Liver (tissue), 8 donors: ENCODE measurements at regions not wholly inside any gene's neighbourhood (a gene's known extent, or its start where the extent isn't known, plus 50 kb on each side); places are given as distances from the start of the nearest gene placed in this dataset.

ENCODE experiments used
- DNase-seq: peaks from one replicate; pipeline ENCODE4 v3.0.0-alpha.2; 2017; ENCODE audit warnings: low spot score
- H3K27ac ChIP-seq, 2 donors: one replicate each; pipeline ENCODE4 v1.7.0; 2013; ENCODE audit warnings: inconsistent platforms in 2 of 2, low read length in 2 of 2, control low read depth in 1 of 2, low read depth in 1 of 2, mild to moderate bottlenecking in 1 of 2
- H3K27me3 ChIP-seq, 4 donors: one replicate each; pipeline versions ENCODE4 v1.6.1 to v1.7.0; 2013; ENCODE audit warnings: low read length in 3 of 4, inconsistent platforms in 1 of 4, mild to moderate bottlenecking in 1 of 4, moderate library complexity in 1 of 4; ENCODE audit not compliant: control insufficient read depth in 4 of 4, insufficient read depth in 4 of 4
- H3K36me3 ChIP-seq, 4 donors: one replicate each; pipeline versions ENCODE4 v1.6.1 to v1.7.0; 2013; ENCODE audit warnings: low read length in 3 of 4, mild to moderate bottlenecking in 3 of 4, low read depth in 1 of 4, moderate library complexity in 1 of 4; ENCODE audit not compliant: control insufficient read depth in 4 of 4, insufficient read depth in 3 of 4
- H3K4me1 ChIP-seq, 4 donors: one replicate each; pipeline versions ENCODE4 v1.6.1 to v1.7.0; 2013; ENCODE audit warnings: low read length in 3 of 4, mild to moderate bottlenecking in 3 of 4, moderate library complexity in 1 of 4; ENCODE audit not compliant: control insufficient read depth in 4 of 4, insufficient read depth in 4 of 4
- H3K4me3 ChIP-seq, 3 donors: one replicate each; pipeline versions ENCODE4 v1.6.1 to v1.7.0; 2013; ENCODE audit warnings: low read length in 3 of 3, control low read depth in 1 of 3, low read depth in 1 of 3, mild to moderate bottlenecking in 1 of 3
- H3K9ac ChIP-seq, 2 donors: one replicate each; pipeline ENCODE4 v1.7.0; 2013; ENCODE audit warnings: low read length in 2 of 2, mild to moderate bottlenecking in 2 of 2, moderate library complexity in 2 of 2, control low read depth in 1 of 2, low read depth in 1 of 2
- H3K9me3 ChIP-seq, 4 donors: one replicate each; pipeline versions ENCODE4 v1.6.1 to v1.7.0; 2013; ENCODE audit warnings: low read length in 3 of 4; ENCODE audit not compliant: control insufficient read depth in 4 of 4
- ATF3 ChIP-seq: IDR thresholded peaks from 2 replicates; pipeline ENCODE4 v1.6.1; 2016; ENCODE audit warnings: antibody characterized with exemption
- CTCF ChIP-seq: fragments of 150-350 bp; IDR thresholded peaks from 2 replicates; pipeline ENCODE4 v1.5.1; 2017; ENCODE audit warnings: improper control_type of control experiment, low read depth, low read length; ENCODE audit not compliant: missing input control
- FOXA1 ChIP-seq: IDR thresholded peaks from 2 replicates; pipeline ENCODE4 v1.6.1; 2016; ENCODE audit warnings: antibody characterized with exemption
- FOXA2 ChIP-seq: IDR thresholded peaks from 2 replicates; pipeline ENCODE4 v1.6.1; 2016; ENCODE audit warnings: antibody characterized with exemption
- GABPA ChIP-seq, 2 donors: IDR thresholded peaks in 1 of 2; conservative IDR thresholded peaks in 1 of 2; 2 replicates each; pipeline ENCODE4 v1.6.1; 2016; ENCODE audit warnings: antibody characterized with exemption in 2 of 2, mild to moderate bottlenecking in 1 of 2, moderate library complexity in 1 of 2
- HNF4A ChIP-seq, 2 donors: conservative IDR thresholded peaks; 2 replicates each; pipeline ENCODE4 v1.6.1; 2016; ENCODE audit warnings: antibody characterized with exemption in 2 of 2, mild to moderate bottlenecking in 2 of 2
- HNF4G ChIP-seq: IDR thresholded peaks from 2 replicates; pipeline ENCODE4 v1.6.1; 2016; ENCODE audit warnings: antibody characterized with exemption
- MAX ChIP-seq: IDR thresholded peaks from 2 replicates; pipeline ENCODE4 v1.6.1; 2016; ENCODE audit warnings: antibody characterized with exemption
- RAD21 ChIP-seq, 2 donors: IDR thresholded peaks; 2 replicates each; pipeline ENCODE4 v1.6.1; 2016; ENCODE audit warnings: antibody characterized with exemption in 2 of 2, mild to moderate bottlenecking in 2 of 2
- REST ChIP-seq: IDR thresholded peaks from 2 replicates; pipeline ENCODE4 v1.6.1; 2016; ENCODE audit warnings: antibody characterized with exemption, mild to moderate bottlenecking
- SP1 ChIP-seq: IDR thresholded peaks from 2 replicates; pipeline ENCODE4 v1.6.1; 2018; ENCODE audit warnings: antibody characterized with exemption, mild to moderate bottlenecking
- YY1 ChIP-seq: IDR thresholded peaks from 2 replicates; pipeline ENCODE4 v1.6.1; 2016; ENCODE audit warnings: antibody characterized with exemption, mild to moderate bottlenecking
- ZBTB33 ChIP-seq: IDR thresholded peaks from 2 replicates; pipeline ENCODE4 v1.6.1; 2016; ENCODE audit warnings: antibody characterized with exemption
- WGBS: extraction: QIAGEN DNeasy Blood & Tissue Kit; methylation state at CpG from one replicate; pipeline ENCODE4 v1.1.7; 2013; 5-methylcytosine and 5-hydroxymethylcytosine counted together
- donor health status: healthy.
- donor health status: healthy.
- donor health status: healthy.
- donor health status: healthy.
- donor health status: healthy.

- Histone ChIP-seq H3K36me3 (no peaks in the 10 kb centered on the region), H3K4me1 (no peaks in the 10 kb centered on the region), H3K9ac (no peak overlapping the region), H3K27me3 (peaks cover 0 to 3% (median 0%) of the 10 kb centered on the region in 4 donors), H3K4me3 (no peak overlapping the region), H3K9me3 (no peaks in the 10 kb centered on the region), H3K27ac (no peak overlapping the region)
- 69% methylated on average over 2 of the region's 2 CpGs for WGBS
- no peak for DNase-seq
- no peak for TF ChIP-seq HNF4A (conservative IDR thresholded peaks at IDR 0.05)
- TF ChIP-seq SP1 = no peak
- TF ChIP-seq YY1 = no peak
These were observed 377.7 kb upstream of the AGTR1 start for GRCh38 chr3:148319960-148320359.

GRCh38 chr3:148329481-148330235 lies 368.0 kb upstream of the AGTR1 start:
- no peaks in the 10 kb centered on the region for H3K4me1 ChIP-seq
- WGBS = 91% methylated on average over 4 of the region's 4 CpGs
- no peaks in the 10 kb centered on the region for H3K9me3 ChIP-seq
- TF ChIP-seq RAD21 (IDR thresholded peaks at IDR 0.05) (no peak), MAX (no peak), FOXA2 (no peak), HNF4A (conservative IDR thresholded peaks at IDR 0.05) (no peak), SP1 (no peak), ATF3 (no peak), YY1 (no peak), FOXA1 (no peak), GABPA (IDR thresholded peaks at IDR 0.05 in 1 of 2, conservative IDR thresholded peaks at IDR 0.05 in 1 of 2) (no peak), HNF4G (no peak)
- H3K36me3 ChIP-seq = no peaks in the 10 kb centered on the region
- H3K27ac ChIP-seq = no peak overlapping the region
- no peak overlapping the region for H3K4me3 ChIP-seq
- no peaks in the 10 kb centered on the region for H3K27me3 ChIP-seq
- H3K9ac ChIP-seq = no peak overlapping the region
- no peak for DNase-seq

- no peak for DNase-seq
- H3K9me3 ChIP-seq = no peaks in the 10 kb centered on the region
- H3K27ac ChIP-seq = no peak overlapping the region
- H3K27me3 ChIP-seq = no peaks in the 10 kb centered on the region
- TF ChIP-seq YY1 (no peak), ZBTB33 (no peak), FOXA2 (no peak), ATF3 (no peak), HNF4G (no peak), CTCF (no peak), FOXA1 (no peak), REST (no peak), HNF4A (conservative IDR thresholded peaks at IDR 0.05) (no peak)
- no peak overlapping the region for H3K9ac ChIP-seq
- H3K4me3 ChIP-seq = no peak overlapping the region
- no peaks in the 10 kb centered on the region for H3K36me3 ChIP-seq
- H3K4me1 ChIP-seq = no peaks in the 10 kb centered on the region
- WGBS = 65% methylated on average over 4 of the region's 4 CpGs
These were observed 367.2 kb upstream of the AGTR1 start for GRCh38 chr3:148330542-148330941.
